ENCODE measurements at regions not wholly inside any gene's neighbourhood (a gene's known extent, or its start where the extent isn't known, plus 50 kb on each side); places are given as distances from the start of the nearest gene placed in this dataset.

DNA sequence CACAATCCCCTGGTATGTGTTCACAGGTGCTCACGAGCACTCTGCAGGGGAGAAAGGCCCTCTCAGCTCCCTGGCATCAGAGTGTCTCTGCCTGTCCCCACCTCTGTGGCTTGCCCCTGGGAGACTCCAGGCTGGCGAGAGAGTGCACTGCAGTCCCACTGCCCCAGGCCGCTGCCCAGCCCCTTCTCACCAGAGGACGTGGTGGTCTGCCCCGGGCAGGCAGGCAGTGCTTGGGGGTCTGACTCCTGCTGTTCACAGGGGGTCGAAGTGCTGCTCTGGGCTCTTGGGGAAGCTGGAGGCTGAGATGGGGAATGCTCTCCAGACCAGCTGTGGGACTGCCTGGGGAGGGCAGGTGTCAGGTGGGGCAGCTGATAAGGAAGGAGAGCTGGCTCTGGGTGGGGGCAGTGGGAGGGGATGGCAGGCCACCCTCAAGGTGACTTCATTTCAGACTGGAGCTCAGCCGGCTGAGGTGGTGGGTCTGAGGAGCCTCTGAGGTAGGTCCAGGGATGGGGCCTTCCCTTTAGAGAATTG, 151.0 kb upstream of the B3GAT1 start:
- TF ChIP-seq CTCF (IDR thresholded peaks at IDR 0.05) (no peak), POLR2A (IDR thresholded peaks at IDR 0.05) (no peak)

All from uterus (tissue), 2 donors.